HepG2 (cell line): ENCODE measurements at regions not wholly inside any gene's neighbourhood (a gene's known extent, or its start where the extent isn't known, plus 50 kb on each side); places are given as distances from the start of the nearest gene placed in this dataset.

Source experiments
- ATAC-seq: fragments of 200-7000 bp; cut with Tn5 transposase; 3 replicates; pipeline ENCODE4 v1.9.1; 2020; ENCODE audit warnings: mild to moderate bottlenecking, moderate library complexity
- BruUV-seq: library from RNA; stranded (reverse); fragments of 400-500 nt; replicated peaks from 2 replicates; lab custom pipeline; 2021; lab: Mats Ljungman, UMichigan
- CTCF ChIA-PET: fragments of 300-600 bp; formaldehyde crosslinking; extraction: SDS; loops from one replicate; lab custom pipeline; 2021; ENCODE audit warnings: low total read pairs, inconsistent platforms, low intra/inter-chr PET ratio; lab: Yijun Ruan, JAX
- POLR2A ChIA-PET: fragments of 350-600 bp; sonication (Branson Sonifier 250); formaldehyde crosslinking; loops from one replicate; lab custom pipeline; 2020; ENCODE audit warnings: antibody characterized with exemption, inconsistent platforms; lab: Yijun Ruan, JAX
- DNase-seq: peaks from one replicate; pipeline ENCODE4 v3.0.0-alpha.2; 2015; ENCODE audit warnings: low spot score
- FAIRE-seq: peaks from 3 replicates; lab custom pipeline; 2011; peaks lifted over from hg19 to GRCh38; lab: Jason Lieb, UNC
- H2AFZ ChIP-seq: one replicate; pipeline ENCODE4 v1.6.1; 2011; ENCODE audit warnings: low read length, inconsistent platforms
- H3K27ac ChIP-seq: fragments of 300-600 bp; 3 replicates; pipeline ENCODE4 v1.8.0; 2011; ENCODE audit warnings: mixed run types, mild to moderate bottlenecking, mixed read lengths, low read length, inconsistent platforms; ENCODE audit not compliant: insufficient read depth; ENCODE audit errors: extremely low read length
- H3K27me3 ChIP-seq, 2 experiments: fragments of 200-600 bp in 1 of 2; 2 replicates in 1 of 2; 3 replicates in 1 of 2; pipeline versions ENCODE4 v1.6.0 to v1.8.0; 2011; ENCODE audit warnings: low read length in 2 of 2, mild to moderate bottlenecking in 2 of 2, moderate library complexity in 2 of 2, inconsistent platforms in 1 of 2; ENCODE audit not compliant: insufficient read depth in 2 of 2, control insufficient read depth in 1 of 2
- H3K36me3 ChIP-seq, 2 experiments: fragments of 200-600 bp in 1 of 2; replicated peaks in 1 of 2; 2 replicates in 1 of 2; 3 replicates in 1 of 2; pipeline versions ENCODE4 v1.5.1 to v1.8.0; 2011; ENCODE audit warnings: low read length in 2 of 2, inconsistent platforms in 1 of 2; ENCODE audit not compliant: insufficient read depth in 2 of 2, control insufficient read depth in 1 of 2
- H3K4me1 ChIP-seq: 2 replicates; pipeline ENCODE4 v1.5.1; 2012; ENCODE audit warnings: low read length, inconsistent platforms; ENCODE audit not compliant: insufficient read depth
- H3K4me2 ChIP-seq: 2 replicates; pipeline ENCODE4 v1.6.0; 2011; ENCODE audit warnings: low read depth, low read length, inconsistent platforms
- H3K4me3 ChIP-seq, 3 experiments: fragments of 200-600 bp in 1 of 3; sonication (generic), shearing (Covaris generic) in 1 of 3; replicated peaks in 1 of 3; 2 replicates each; pipeline ENCODE4 v1.5.1; 2011 to 2016; ENCODE audit warnings: low read length in 3 of 3, inconsistent platforms in 2 of 3, low read depth in 2 of 3, mild to moderate bottlenecking in 2 of 3, control low read depth in 1 of 3, mixed read lengths in 1 of 3; ENCODE audit not compliant: insufficient read depth in 1 of 3
- H3K79me2 ChIP-seq: one replicate; pipeline ENCODE4 v1.6.1; 2011; ENCODE audit warnings: low read length, inconsistent platforms; ENCODE audit not compliant: insufficient read depth
- H3K9ac ChIP-seq: 2 replicates; pipeline ENCODE4 v1.6.0; 2011; ENCODE audit warnings: mild to moderate bottlenecking, low read depth, low read length, inconsistent platforms; ENCODE audit not compliant: insufficient read depth
- H3K9me3 ChIP-seq: 2 replicates; pipeline ENCODE4 v1.5.1; 2012; ENCODE audit warnings: mild to moderate bottlenecking, low read length
- H4K20me1 ChIP-seq: 2 replicates; pipeline ENCODE4 v1.6.0; 2011; ENCODE audit warnings: inconsistent platforms, mild to moderate bottlenecking, low read length, moderate library complexity; ENCODE audit not compliant: insufficient read depth
- BORCS8-MEF2B ChIP-seq: sonication (generic); formaldehyde crosslinking; IDR thresholded peaks from 2 replicates; pipeline ENCODE4 v1.8.0; 2022; ENCODE audit warnings: mild to moderate bottlenecking, missing genetic modification reagents
- FOXP1 ChIP-seq, 2 experiments: fragments of 450-650 bp in 1 of 2; IDR thresholded peaks; 2 replicates each; pipeline ENCODE4 v1.6.1; 2017 to 2018; ENCODE audit warnings: antibody characterized with exemption in 1 of 2
- JDP2 ChIP-seq: sonication (generic); formaldehyde crosslinking; IDR thresholded peaks from 2 replicates; pipeline ENCODE4 v1.8.1; 2022; ENCODE audit warnings: missing genetic modification reagents, borderline replicate concordance
- REXO4 ChIP-seq: sonication (generic); formaldehyde crosslinking; IDR thresholded peaks from 2 replicates; pipeline ENCODE4 v1.8.0; 2022; ENCODE audit warnings: missing genetic modification reagents, mild to moderate bottlenecking, borderline replicate concordance
- RFXAP ChIP-seq: sonication (generic); formaldehyde crosslinking; IDR thresholded peaks from 2 replicates; pipeline ENCODE4 v1.4.0; 2020; ENCODE audit warnings: missing genetic modification reagents, borderline replicate concordance
- TEF ChIP-seq: sonication (generic); formaldehyde crosslinking; IDR thresholded peaks from 2 replicates; pipeline ENCODE4 v1.5.0; 2020; ENCODE audit warnings: missing genetic modification reagents
- TRIM22 ChIP-seq: fragments of 450-650 bp; IDR thresholded peaks from 2 replicates; pipeline ENCODE4 v1.6.1; 2017
- U2AF1 ChIP-seq: fragments of 200-400 bp; formaldehyde crosslinking; optimal IDR thresholded peaks from 2 replicates; pipeline ENCODE3; 2017; ENCODE audit warnings: mild to moderate bottlenecking, low read depth, low read length
- ZFP37 ChIP-seq: sonication (generic); formaldehyde crosslinking; IDR thresholded peaks from 2 replicates; pipeline ENCODE4 v1.4.0; 2020; ENCODE audit warnings: missing genetic modification reagents, borderline replicate concordance
- ZNF34 ChIP-seq: sonication (generic); formaldehyde crosslinking; IDR thresholded peaks from 2 replicates; pipeline ENCODE4 v1.4.0; 2020; ENCODE audit warnings: mild to moderate bottlenecking, missing genetic modification reagents, borderline replicate concordance
- ZNF879 ChIP-seq: sonication (generic); formaldehyde crosslinking; IDR thresholded peaks from 2 replicates; pipeline ENCODE4 v1.8.1; 2023; ENCODE audit warnings: missing genetic modification reagents
- ZSCAN30 ChIP-seq: sonication (generic); formaldehyde crosslinking; IDR thresholded peaks from 2 replicates; pipeline ENCODE4 v1.5.0; 2020; ENCODE audit warnings: mild to moderate bottlenecking, missing genetic modification reagents
- WGBS: methylation state at CpG from one replicate; pipeline ENCODE4 v1.1.6; 2017; ENCODE audit warnings: low lambda C conversion rate; 5-methylcytosine and 5-hydroxymethylcytosine counted together
- in situ Hi-C: cut with HindIII; loops from 2 replicates; pipeline ENCODE4 v1.10.0; 2017; ENCODE audit warnings: low pct_unique_long_range_greater_than_20kb; ENCODE audit not compliant: extremely low pct_ligation_motif_present
- intact Hi-C: fragments of 100-400 bp; cut with micrococcal nuclease; formaldehyde crosslinking; loops from one replicate; pipeline ENCODE4 v1.10.0; 2022; ENCODE audit not compliant: unreplicated experiment

GRCh38 chr4:15144967-15145295 is 142.7 kb downstream of the CPEB2 start:
- DNase-seq = no peak
- TF ChIP-seq REXO4 (no peak), TRIM22 (no peak), U2AF1 (no peak), ZFP37 (no peak), JDP2 (CRISPR knock-in tag) (no peak), ZSCAN30 (CRISPR knock-in tag) (no peak), TEF (CRISPR knock-in tag) (no peak), FOXP1 (IDR thresholded peaks at IDR 0.05) (no peak), FOXP1 (CRISPR knock-in tag; IDR thresholded peaks at IDR 0.05) (no peak), RFXAP (CRISPR knock-in tag) (no peak), ZNF879 (no peak), ZNF34 (CRISPR knock-in tag) (no peak), BORCS8-MEF2B (CRISPR knock-in tag) (no peak)
- TF ChIP-seq, all 625 proteins: peak for 0
- no peaks in the 10 kb centered on the region for H3K36me3 ChIP-seq
- ChIA-PET CTCF (no interaction called here), POLR2A (no interaction called here)
- no TSS peak for BruUV-seq
- ATAC-seq (no peak), FAIRE-seq (no peak)
- H3K4me1 ChIP-seq = peaks cover 70% of the 10 kb centered on the region
- H3K27me3 ChIP-seq = no peaks in the 10 kb centered on the region
- H3K79me2 ChIP-seq = no peaks in the 10 kb centered on the region
- H3K9me3 ChIP-seq = no peaks in the 10 kb centered on the region
- no peaks in the 10 kb centered on the region for H4K20me1 ChIP-seq
- H3K4me3 ChIP-seq = no peak overlapping the region
- no peak overlapping the region for H3K9ac ChIP-seq
- intact Hi-C loops = loop anchor here (5.0 kb wide), 1 partner anchor 143 kb away; the partner anchor contains the start of gene CPEB2
- no peak overlapping the region; the same call in 1 of the 2 replicates for H3K4me2 ChIP-seq
- 93% methylated on average over 7 of the region's 7 CpGs for WGBS
- no peak overlapping the region for H3K27ac ChIP-seq
- no peak overlapping the region for H2AFZ ChIP-seq
- in situ Hi-C loops = loop anchor here (10.0 kb wide), 1 partner anchor 140 kb away; the partner anchor contains the start of gene CPEB2
